Peyer's patch (tissue), 4 donors: ENCODE measurements at regions not wholly inside any gene's neighbourhood (a gene's known extent, or its start where the extent isn't known, plus 50 kb on each side); places are given as distances from the start of the nearest gene placed in this dataset.

Source experiments
- POLR2A ChIP-seq, 2 donors: fragments of 450-650 bp; IDR thresholded peaks; one replicate each; pipeline ENCODE4 v1.5.1; 2017; ENCODE audit warnings: antibody characterized with exemption in 2 of 2, mild to moderate bottlenecking in 2 of 2, moderate library complexity in 2 of 2
- TF ChIP-seq, protein P1 (sequence below), 6 experiments: fragments of 450-650 bp in 4 of 6; fragments of 200-600 bp in 2 of 6; sonication (generic) in 1 of 6; IDR thresholded peaks; one replicate each; pipeline ENCODE4 v1.5.1; 2017 to 2019; ENCODE audit warnings: antibody characterized with exemption in 6 of 6, mild to moderate bottlenecking in 3 of 6, moderate library complexity in 1 of 6

DNA sequence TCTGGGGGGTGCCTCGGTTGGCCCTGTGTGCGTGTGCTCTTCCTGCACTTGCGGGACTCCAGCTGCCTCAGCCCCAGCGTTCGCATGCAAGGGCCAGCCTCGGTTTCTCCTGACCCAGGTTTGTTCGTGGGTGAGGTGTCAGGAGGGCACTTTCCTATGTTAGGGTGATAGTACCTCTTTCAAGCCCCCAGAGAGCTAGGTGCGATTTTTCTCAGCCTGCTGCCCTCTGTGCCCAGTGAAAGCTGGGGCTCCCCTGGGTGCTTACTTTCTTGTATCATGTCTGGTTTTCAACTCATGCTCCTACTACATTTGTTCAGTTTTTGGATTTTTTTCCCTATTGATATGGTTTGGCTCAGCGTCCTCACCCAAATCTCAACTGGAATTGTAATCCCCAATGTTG, 289.2 kb downstream of the TEX29 start:
- no peak for TF ChIP-seq POLR2A (IDR thresholded peaks at IDR 0.05)
- TF ChIP-seq, protein P1, sequence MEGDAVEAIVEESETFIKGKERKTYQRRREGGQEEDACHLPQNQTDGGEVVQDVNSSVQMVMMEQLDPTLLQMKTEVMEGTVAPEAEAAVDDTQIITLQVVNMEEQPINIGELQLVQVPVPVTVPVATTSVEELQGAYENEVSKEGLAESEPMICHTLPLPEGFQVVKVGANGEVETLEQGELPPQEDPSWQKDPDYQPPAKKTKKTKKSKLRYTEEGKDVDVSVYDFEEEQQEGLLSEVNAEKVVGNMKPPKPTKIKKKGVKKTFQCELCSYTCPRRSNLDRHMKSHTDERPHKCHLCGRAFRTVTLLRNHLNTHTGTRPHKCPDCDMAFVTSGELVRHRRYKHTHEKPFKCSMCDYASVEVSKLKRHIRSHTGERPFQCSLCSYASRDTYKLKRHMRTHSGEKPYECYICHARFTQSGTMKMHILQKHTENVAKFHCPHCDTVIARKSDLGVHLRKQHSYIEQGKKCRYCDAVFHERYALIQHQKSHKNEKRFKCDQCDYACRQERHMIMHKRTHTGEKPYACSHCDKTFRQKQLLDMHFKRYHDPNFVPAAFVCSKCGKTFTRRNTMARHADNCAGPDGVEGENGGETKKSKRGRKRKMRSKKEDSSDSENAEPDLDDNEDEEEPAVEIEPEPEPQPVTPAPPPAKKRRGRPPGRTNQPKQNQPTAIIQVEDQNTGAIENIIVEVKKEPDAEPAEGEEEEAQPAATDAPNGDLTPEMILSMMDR (IDR thresholded peaks at IDR 0.05): no peak
